ENCODE measurements at regions not wholly inside any gene's neighbourhood (a gene's known extent, or its start where the extent isn't known, plus 50 kb on each side); places are given as distances from the start of the nearest gene placed in this dataset.

DNA sequence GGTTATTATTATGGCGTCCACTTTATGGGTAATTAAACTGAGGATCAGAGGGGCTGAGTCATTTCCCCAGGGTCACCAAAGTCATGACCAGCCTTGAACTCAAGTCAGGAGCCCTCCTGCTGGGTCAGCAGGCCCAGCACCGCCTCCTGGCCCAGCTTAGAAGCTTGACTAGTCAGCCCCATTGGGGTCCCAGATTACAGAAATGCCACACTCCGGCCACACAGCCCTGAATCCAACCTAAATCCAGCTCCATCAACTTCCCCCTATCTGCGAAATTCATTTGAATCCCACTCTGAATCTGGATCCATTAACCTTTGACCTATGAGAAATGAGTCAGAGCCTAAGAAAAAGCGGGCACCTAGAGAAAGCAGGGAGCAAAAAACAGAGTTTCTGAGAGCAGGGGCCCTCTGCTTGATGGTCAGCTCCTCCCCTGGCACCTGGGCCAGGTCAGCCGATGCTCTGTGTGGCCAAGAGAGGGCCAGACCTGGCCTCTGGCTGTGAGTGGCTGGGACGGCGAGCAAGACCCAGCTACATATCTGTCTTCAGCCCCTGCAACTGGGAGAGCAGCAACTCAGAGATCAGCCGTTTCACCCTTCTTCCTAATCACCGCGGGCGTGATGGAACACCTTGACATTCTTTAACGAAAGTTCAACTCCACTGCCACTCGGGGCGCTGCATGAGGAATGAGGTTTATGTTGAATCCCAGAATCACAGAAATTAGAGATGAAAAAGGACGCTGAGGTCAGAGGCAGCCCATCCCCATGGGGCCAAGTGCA lies 196.1 kb downstream of the TRIM29 start:
- no TSS peak for BruUV-seq (replicated peaks)
- TF ChIP-seq, protein P1, sequence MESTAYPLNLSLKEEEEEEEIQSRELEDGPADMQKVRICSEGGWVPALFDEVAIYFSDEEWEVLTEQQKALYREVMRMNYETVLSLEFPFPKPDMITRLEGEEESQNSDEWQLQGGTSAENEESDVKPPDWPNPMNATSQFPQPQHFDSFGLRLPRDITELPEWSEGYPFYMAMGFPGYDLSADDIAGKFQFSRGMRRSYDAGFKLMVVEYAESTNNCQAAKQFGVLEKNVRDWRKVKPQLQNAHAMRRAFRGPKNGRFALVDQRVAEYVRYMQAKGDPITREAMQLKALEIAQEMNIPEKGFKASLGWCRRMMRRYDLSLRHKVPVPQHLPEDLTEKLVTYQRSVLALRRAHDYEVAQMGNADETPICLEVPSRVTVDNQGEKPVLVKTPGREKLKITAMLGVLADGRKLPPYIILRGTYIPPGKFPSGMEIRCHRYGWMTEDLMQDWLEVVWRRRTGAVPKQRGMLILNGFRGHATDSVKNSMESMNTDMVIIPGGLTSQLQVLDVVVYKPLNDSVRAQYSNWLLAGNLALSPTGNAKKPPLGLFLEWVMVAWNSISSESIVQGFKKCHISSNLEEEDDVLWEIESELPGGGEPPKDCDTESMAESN (CRISPR knock-in tag; conservative IDR thresholded peaks at IDR 0.05) = no peak
- TF ChIP-seq ZNF775 (CRISPR knock-in tag; IDR thresholded peaks at IDR 0.05; ENCODE audit: borderline replicate concordance) (no peak), CEBPB (IDR thresholded peaks at IDR 0.05; ENCODE audit: borderline replicate concordance, low read depth, low read length) (no peak), ZNF691 (CRISPR knock-in tag; IDR thresholded peaks at IDR 0.05; ENCODE audit: borderline replicate concordance, low read depth) (no peak), ZNF256 (CRISPR knock-in tag; conservative IDR thresholded peaks at IDR 0.05) (no peak), XBP1 (CRISPR knock-in tag; IDR thresholded peaks at IDR 0.05) (no peak), SOX13 (IDR thresholded peaks at IDR 0.05) (no peak), SOX13 (CRISPR knock-in tag; conservative IDR thresholded peaks at IDR 0.05 in 1 of 2, IDR thresholded peaks at IDR 0.05 in 1 of 2) (no peak), FOXM1 (CRISPR knock-in tag; IDR thresholded peaks at IDR 0.05) (no peak), JDP2 (CRISPR knock-in tag; IDR thresholded peaks at IDR 0.05; ENCODE audit: borderline replicate concordance) (no peak), ZNF549 (CRISPR knock-in tag; IDR thresholded peaks at IDR 0.05) (no peak), HOXA9 (CRISPR knock-in tag; IDR thresholded peaks at IDR 0.05; ENCODE audit: borderline replicate concordance) (no peak), MIER3 (CRISPR knock-in tag; IDR thresholded peaks at IDR 0.05; ENCODE audit: borderline replicate concordance) (no peak), ZNF615 (CRISPR knock-in tag; IDR thresholded peaks at IDR 0.05; ENCODE audit: borderline replicate concordance) (no peak), YEATS2 (CRISPR knock-in tag; IDR thresholded peaks at IDR 0.05; ENCODE audit: borderline replicate concordance) (no peak), DPF2 (CRISPR knock-in tag; IDR thresholded peaks at IDR 0.05; ENCODE audit: borderline replicate concordance, low read depth) (no peak)
- TF ChIP-seq, protein P2, sequence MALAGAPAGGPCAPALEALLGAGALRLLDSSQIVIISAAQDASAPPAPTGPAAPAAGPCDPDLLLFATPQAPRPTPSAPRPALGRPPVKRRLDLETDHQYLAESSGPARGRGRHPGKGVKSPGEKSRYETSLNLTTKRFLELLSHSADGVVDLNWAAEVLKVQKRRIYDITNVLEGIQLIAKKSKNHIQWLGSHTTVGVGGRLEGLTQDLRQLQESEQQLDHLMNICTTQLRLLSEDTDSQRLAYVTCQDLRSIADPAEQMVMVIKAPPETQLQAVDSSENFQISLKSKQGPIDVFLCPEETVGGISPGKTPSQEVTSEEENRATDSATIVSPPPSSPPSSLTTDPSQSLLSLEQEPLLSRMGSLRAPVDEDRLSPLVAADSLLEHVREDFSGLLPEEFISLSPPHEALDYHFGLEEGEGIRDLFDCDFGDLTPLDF (CRISPR knock-in tag; IDR thresholded peaks at IDR 0.05) = no peak
- Histone ChIP-seq H3K4me1 (ENCODE audit: insufficient read depth, low read length) (peaks cover 10% of the 10 kb centered on the region), H3K4me2 (ENCODE audit: low read depth, low read length) (no peak overlapping the region), H2AFZ (ENCODE audit: low read length) (no peak overlapping the region), H4K20me1 (ENCODE audit: insufficient read depth, low read length) (no peaks in the 10 kb centered on the region), H3K4me3 (replicated peaks in 1 of 3; ENCODE audit: insufficient read depth in 1 of 3, low read depth in 2 of 3, low read length in 3 of 3) (no peak overlapping the region), H3K79me2 (ENCODE audit: insufficient read depth, low read length) (no peaks in the 10 kb centered on the region), H3K36me3 (replicated peaks in 1 of 2; ENCODE audit: control insufficient read depth in 1 of 2, insufficient read depth in 2 of 2, low read length in 2 of 2) (no peaks in the 10 kb centered on the region), H3K9me3 (ENCODE audit: low read length) (no peaks in the 10 kb centered on the region), H3K9ac (ENCODE audit: insufficient read depth, low read depth, low read length) (no peak overlapping the region), H3K27me3 (ENCODE audit: control insufficient read depth in 1 of 2, insufficient read depth in 2 of 2, low read length in 2 of 2) (peaks cover 2 to 3% of the 10 kb centered on the region in 2 experiments; a peak in 2 of 5 replicates), H3K27ac (ENCODE audit: extremely low read length, insufficient read depth, low read length) (no peak overlapping the region)
- intact Hi-C loops (cut with micrococcal nuclease; ENCODE audit: unreplicated experiment) (no loop called here), in situ Hi-C loops (cut with HindIII; ENCODE audit: extremely low pct_ligation_motif_present, low pct_unique_long_range_greater_than_20kb) (no loop called here)
- DNase-seq (ENCODE audit: low spot score) = no peak
- 28% methylated on average over 13 of the region's 16 CpGs for WGBS (ENCODE audit: low lambda C conversion rate)
- FAIRE-seq = no peak
- CTCF ChIA-PET (ENCODE audit: low intra/inter-chr PET ratio, low total read pairs) = no interaction called here
- POLR2A ChIA-PET = no interaction called here
- ATAC-seq = no peak

Data from HepG2 (cell line).